Suppressor macrophage treated with lipopolysaccharide for 4 hours (primary cell): ENCODE measurements at regions not wholly inside any gene's neighbourhood (a gene's known extent, or its start where the extent isn't known, plus 50 kb on each side); places are given as distances from the start of the nearest gene placed in this dataset.
A peak's percentile ranks its signal among the peaks of the same experiment; 100 is the strongest.
"Not testable (repeated sequence)": the region's sequence is repeated elsewhere in the genome, so short reads cannot be mapped to it uniquely, and the experiment has no call there.

ENCODE experiments used
- DNase-seq: peaks from one replicate; pipeline ENCODE4 v3.0.0-alpha.2; 2020

- DNase-seq: not testable (repeated sequence)
These were observed 824.7 kb downstream of the LRRTM4 start for GRCh38 chr2:76697439-76697838.

GRCh38 chr2:76692908-76693307 is 829.3 kb downstream of the LRRTM4 start:
- DNase-seq: no peak

DNA sequence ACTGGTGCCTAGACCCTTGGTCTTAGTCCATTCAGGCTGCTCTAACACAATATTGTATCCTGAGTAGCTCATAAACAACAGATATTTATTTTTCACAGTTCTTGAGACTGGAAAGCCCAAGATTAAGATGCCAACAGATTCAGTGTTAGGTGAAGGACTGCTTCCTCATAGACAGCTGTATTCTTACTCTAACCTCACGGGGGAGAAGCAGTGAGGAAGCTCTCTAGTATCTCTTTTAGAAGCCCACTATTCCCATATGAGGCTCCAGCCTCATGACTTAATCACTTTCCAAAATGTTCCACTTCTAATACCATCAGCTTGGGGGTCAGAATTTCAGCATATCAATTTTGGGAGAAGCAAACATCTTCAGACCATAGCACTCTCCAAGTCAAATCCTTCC is 833.4 kb downstream of the LRRTM4 start:
- no peak for DNase-seq

DNA sequence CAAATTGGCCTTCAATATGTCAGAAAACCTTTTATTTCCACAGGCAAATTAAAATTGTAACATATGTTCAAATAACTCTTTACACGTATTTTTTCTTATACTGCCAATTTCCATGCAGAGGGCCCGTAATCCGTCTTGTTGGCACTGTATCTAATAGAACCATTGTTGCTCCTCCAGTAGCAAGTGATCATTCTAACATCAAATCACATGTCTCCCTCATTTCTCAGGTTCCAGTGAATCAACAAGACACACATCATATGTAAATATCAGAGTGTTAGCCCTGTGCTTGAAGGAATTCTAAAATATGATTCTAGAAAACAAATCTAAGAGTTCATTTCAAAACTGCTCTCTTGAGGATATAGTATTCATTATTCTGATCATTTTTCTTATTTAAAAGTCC is 834.3 kb downstream of the LRRTM4 start:
- no peak for DNase-seq

DNA sequence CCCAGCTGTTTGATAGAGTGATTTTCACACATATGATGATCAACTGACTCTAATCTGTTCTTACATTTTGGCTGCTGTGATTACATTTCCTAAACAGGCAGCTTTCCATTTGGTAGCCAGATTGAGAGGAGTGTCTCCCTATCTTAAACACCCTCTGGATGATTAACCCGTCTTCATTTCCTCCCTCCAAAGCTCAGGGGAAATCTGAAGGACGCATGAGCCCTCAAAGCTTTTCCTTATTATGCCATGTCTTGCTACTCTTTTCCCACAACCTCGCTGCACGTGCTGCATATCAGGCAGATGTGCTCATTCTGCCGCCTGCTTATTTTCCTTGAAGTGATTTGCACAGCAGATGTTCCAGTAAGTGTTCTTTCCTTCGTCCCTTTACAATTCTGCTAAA is 837.4 kb downstream of the LRRTM4 start:
- DNase-seq: no peak

- no peak for DNase-seq
These were observed 843.2 kb downstream of the LRRTM4 start for GRCh38 chr2:76679025-76679396.

GRCh38 chr2:76678383-76679024 is 843.7 kb downstream of the LRRTM4 start:
- DNase-seq: no peak

DNA sequence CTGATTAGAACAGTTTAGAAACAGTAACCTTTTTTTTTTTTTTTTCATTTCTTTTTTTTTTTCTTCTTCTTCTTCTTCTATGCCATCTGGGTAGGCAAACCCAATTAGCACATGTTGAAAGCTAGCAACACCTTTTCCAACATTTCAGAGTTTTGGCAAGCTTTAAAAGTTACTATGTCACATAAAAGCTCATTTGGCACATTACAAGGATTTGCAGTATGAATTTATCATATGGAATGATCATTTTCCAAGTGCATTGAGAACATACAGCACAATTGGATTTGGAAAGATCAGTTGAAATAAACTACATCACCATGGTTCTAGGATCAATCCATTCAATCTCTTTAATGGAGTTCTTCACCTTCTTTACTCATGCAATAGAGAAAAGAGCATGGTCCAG is 847.0 kb downstream of the LRRTM4 start:
- no peak for DNase-seq

DNA sequence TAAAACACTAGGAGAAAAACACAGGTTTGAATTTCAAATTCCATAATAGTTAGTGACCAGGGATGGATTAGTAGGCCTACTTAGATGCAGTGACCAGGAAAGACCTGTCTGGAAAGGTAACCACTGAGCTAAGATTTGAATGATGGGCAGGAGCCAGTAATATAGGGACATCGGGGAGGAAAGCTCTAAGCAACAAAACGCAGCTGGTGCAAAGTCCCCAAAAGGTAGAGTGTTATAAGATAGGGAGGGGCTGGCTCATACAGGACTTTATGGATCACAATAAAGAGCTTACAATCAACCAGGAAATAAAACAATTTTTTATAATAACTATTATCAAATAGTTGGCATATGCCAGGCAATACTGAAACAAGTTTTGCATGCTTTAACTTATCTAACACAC is 849.4 kb downstream of the LRRTM4 start:
- DNase-seq: no peak

DNA sequence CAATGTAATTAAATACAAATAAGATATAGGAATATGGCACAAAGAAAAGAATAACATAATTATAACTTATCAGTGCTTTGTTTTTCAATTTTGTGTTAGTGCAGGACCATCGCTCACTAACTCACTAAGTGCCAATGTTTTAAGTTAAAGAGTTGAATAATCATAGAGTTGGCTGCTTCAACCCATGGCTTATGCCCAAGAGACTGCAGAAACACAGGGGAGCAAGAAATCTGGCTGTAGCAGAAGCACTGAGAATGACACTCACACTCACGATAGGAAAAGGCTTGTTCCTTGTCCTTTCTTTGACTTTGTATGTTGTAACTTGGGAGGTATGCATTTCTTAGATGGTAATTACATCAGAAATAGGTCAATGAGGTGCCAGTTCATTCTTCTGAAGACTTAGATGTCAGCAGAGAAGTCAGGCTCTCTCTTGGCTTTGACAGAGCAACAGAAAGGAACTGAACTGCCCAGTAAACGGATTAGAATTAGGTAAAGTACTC is 852.2 kb downstream of the LRRTM4 start:
- DNase-seq: no peak

- DNase-seq: no peak
These were observed 853.9 kb downstream of the LRRTM4 start for GRCh38 chr2:76668279-76668678.

GRCh38 chr2:76667821-76668271 is 854.3 kb downstream of the LRRTM4 start:
- DNase-seq: no peak

GRCh38 chr2:76642129-76642528 is 880.0 kb downstream of the LRRTM4 start:
- DNase-seq: no peak

GRCh38 chr2:76641506-76641905 is 880.7 kb downstream of the LRRTM4 start:
- no peak for DNase-seq

GRCh38 chr2:76640905-76641304 is 881.3 kb downstream of the LRRTM4 start:
- DNase-seq: no peak

DNA sequence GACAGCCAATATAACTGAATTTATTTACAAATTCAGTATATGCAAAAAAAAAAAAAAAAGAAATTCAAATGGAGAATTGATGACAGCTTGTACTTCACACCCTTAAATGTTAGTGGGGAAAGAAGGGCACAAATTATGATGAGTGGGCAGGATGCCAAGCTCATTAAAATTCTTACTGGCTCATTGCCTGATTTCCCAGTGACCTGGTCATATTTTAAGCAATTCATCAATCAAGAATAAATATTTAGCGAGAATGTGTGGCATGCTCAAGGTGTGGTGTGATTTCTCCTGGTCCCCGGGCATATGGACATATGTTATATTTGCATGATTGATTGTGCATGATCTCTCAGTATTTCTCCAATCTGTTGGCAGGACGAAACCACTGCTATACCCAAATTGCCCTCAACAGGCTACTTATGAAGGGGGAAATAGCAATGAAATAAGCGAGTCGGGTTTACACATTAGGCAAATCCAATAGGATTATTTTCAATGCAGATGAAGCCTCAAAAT is 883.0 kb downstream of the LRRTM4 start:
- DNase-seq: no peak

GRCh38 chr2:76633276-76633921 is 888.8 kb downstream of the LRRTM4 start:
- DNase-seq: no peak

- DNase-seq: no peak
These were observed 897.1 kb downstream of the LRRTM4 start for GRCh38 chr2:76625101-76625500.

DNA sequence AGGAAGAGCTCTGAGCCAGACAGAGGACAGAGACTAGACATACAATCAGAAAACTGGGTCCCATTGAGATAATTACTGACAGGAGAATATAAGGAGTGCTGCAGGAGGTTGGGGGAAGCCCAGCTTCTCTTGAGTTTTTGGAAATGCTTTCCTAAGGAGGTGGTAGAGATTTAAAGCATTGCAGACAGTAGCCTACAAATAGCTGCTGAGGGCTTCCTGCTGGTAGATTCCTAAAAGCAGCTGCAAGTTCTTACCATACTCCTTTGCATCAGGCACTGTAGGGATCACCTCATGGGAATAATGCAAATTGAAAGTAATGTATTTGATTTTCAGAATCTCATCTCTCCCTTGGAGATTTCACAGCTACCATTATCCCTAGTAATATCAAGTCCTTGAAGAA is 902.6 kb upstream of the GCFC2 start:
- no peak for DNase-seq

DNA sequence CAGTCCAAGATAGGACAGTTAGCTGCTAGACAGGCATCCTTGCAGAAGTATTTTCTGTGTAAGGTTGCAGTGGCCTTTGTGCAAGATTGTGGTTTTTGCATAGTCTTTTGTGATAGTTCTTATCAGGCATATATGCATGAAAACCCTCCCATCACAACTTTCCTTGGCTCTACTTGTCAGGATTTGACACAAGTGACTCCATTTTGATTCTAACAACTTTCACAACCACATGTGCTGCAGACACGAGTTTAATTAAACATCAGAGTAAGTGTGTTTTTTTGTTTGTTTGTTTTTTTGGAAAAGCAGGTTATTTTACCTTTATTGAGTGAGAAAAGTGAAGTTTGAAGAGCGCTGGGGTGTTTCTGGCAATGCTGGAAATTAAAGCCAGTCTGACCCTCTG is 902.0 kb upstream of the GCFC2 start:
- DNase-seq: no peak

DNA sequence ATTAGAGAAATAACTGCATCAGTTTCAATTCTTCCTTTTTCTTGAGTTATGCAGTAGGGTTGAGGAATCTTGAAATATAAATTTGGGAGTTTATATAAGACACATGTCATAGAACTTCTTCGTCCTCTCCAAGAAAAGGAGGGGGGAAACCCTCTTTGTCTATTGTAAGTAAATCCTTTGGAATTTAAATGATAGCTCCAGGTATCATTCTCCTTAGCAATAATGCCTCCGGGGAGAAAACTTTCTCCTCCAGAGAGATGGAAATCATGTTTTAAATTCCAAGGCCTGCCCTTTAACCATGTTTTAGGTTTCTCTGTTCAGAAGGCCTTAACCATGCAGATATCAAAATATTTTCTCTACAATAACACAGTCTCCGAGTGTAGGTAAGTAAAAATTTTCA is 899.7 kb upstream of the GCFC2 start:
- no peak for DNase-seq

GRCh38 chr2:76599732-76600368 is 889.1 kb upstream of the GCFC2 start:
- peak; percentile 75 for DNase-seq

GRCh38 chr2:76584474-76584873 is 873.8 kb upstream of the GCFC2 start:
- no peak for DNase-seq

- DNase-seq: no peak
These were observed 869.2 kb upstream of the GCFC2 start for GRCh38 chr2:76579911-76580310.
